HG02840 (cell line): ENCODE measurements at regions not wholly inside any gene's neighbourhood (a gene's known extent, or its start where the extent isn't known, plus 50 kb on each side); places are given as distances from the start of the nearest gene placed in this dataset.

ENCODE experiments used
- ATAC-seq: cut with Tn5 transposase; IDR thresholded peaks from one replicate; pipeline ENCODE4 v1.9.1; 2021; ENCODE audit warnings: mild to moderate bottlenecking, moderate library complexity, moderate number of reproducible peaks; ENCODE audit not compliant: unreplicated experiment, low FRiP score

GRCh38 chr7:41910940-41911600, 208.2 kb upstream of the INHBA start:
- ATAC-seq: no peak

- no peak for ATAC-seq
These were observed 204.6 kb upstream of the INHBA start for GRCh38 chr7:41907444-41907843.

- ATAC-seq: no peak
These were observed 197.6 kb upstream of the INHBA start for GRCh38 chr7:41900532-41900931.

- ATAC-seq: no peak
These were observed 197.0 kb upstream of the INHBA start for GRCh38 chr7:41899823-41900433.

- no peak for ATAC-seq
These were observed 190.8 kb upstream of the INHBA start for GRCh38 chr7:41893656-41894055.

GRCh38 chr7:41892356-41893100, 189.6 kb upstream of the INHBA start:
- no peak for ATAC-seq

GRCh38 chr7:41891950-41892349, 189.1 kb upstream of the INHBA start:
- no peak for ATAC-seq

GRCh38 chr7:41890631-41891274, 187.9 kb upstream of the INHBA start:
- ATAC-seq: no peak

GRCh38 chr7:41889472-41889871, 186.6 kb upstream of the INHBA start:
- ATAC-seq: no peak

GRCh38 chr7:41889040-41889439, 186.2 kb upstream of the INHBA start:
- peak; percentile 60 for ATAC-seq

- no peak for ATAC-seq
These were observed 184.5 kb upstream of the INHBA start for GRCh38 chr7:41887416-41887815.

- ATAC-seq: no peak
These were observed 184.0 kb upstream of the INHBA start for GRCh38 chr7:41886901-41887311.

- no peak for ATAC-seq
These were observed 183.5 kb upstream of the INHBA start for GRCh38 chr7:41886262-41886900.

- ATAC-seq: no peak
These were observed 182.9 kb upstream of the INHBA start for GRCh38 chr7:41885748-41886147.

GRCh38 chr7:41885078-41885477, 182.2 kb upstream of the INHBA start:
- ATAC-seq: no peak

GRCh38 chr7:41882745-41883420, 180.0 kb upstream of the INHBA start:
- ATAC-seq: no peak

GRCh38 chr7:41882256-41882655, 179.4 kb upstream of the INHBA start:
- ATAC-seq: no peak

GRCh38 chr7:41881331-41882130, 178.6 kb upstream of the INHBA start:
- peak; percentile 99 for ATAC-seq

GRCh38 chr7:41880107-41880506, 177.2 kb upstream of the INHBA start:
- ATAC-seq: no peak
